HEK293T (cell line): ENCODE measurements at regions not wholly inside any gene's neighbourhood (a gene's known extent, or its start where the extent isn't known, plus 50 kb on each side); places are given as distances from the start of the nearest gene placed in this dataset.

Experiments used
- CTCF ChIA-PET: fragments of 350-600 bp; formaldehyde crosslinking; extraction: SDS; loops from one replicate; lab custom pipeline; 2021; ENCODE audit warnings: antibody characterized with exemption, inconsistent platforms; lab: Yijun Ruan, JAX
- POLR2A ChIA-PET: fragments of 350-600 bp; formaldehyde crosslinking; extraction: SDS; loops from one replicate; lab custom pipeline; 2020; ENCODE audit warnings: antibody characterized with exemption, inconsistent platforms; lab: Yijun Ruan, JAX
- DNase-seq: peaks from one replicate; pipeline ENCODE4 v3.0.0; 2012; ENCODE audit warnings: mixed read lengths; ENCODE audit errors: extremely low spot score
- ARNT ChIP-seq: fragments of 450-650 bp; IDR thresholded peaks from 2 replicates; pipeline ENCODE4 v1.6.1; 2017; ENCODE audit warnings: mild to moderate bottlenecking
- BHLHE40 ChIP-seq: fragments of 450-650 bp; IDR thresholded peaks from 2 replicates; pipeline ENCODE4 v1.6.1; 2016; ENCODE audit warnings: mild to moderate bottlenecking, moderate library complexity, borderline replicate concordance
- CTBP1 ChIP-seq: fragments of 450-650 bp; IDR thresholded peaks from 2 replicates; pipeline ENCODE4 v1.6.1; 2016; ENCODE audit warnings: borderline replicate concordance
- ELF4 ChIP-seq: fragments of 450-650 bp; IDR thresholded peaks from 2 replicates; pipeline ENCODE4 v1.6.1; 2017; ENCODE audit warnings: antibody characterized with exemption
- FOXA1 ChIP-seq: fragments of 450-650 bp; IDR thresholded peaks from 2 replicates; pipeline ENCODE4 v1.6.1; 2016; ENCODE audit warnings: mild to moderate bottlenecking
- FOXK2 ChIP-seq: fragments of 450-650 bp; IDR thresholded peaks from 2 replicates; pipeline ENCODE4 v1.6.1; 2016; ENCODE audit warnings: mild to moderate bottlenecking
- FOXM1 ChIP-seq: fragments of 450-650 bp; IDR thresholded peaks from 2 replicates; pipeline ENCODE4 v1.6.1; 2017; ENCODE audit warnings: mild to moderate bottlenecking, borderline replicate concordance
- HDGF ChIP-seq: fragments of 450-650 bp; IDR thresholded peaks from 2 replicates; pipeline ENCODE4 v1.6.1; 2017; ENCODE audit warnings: antibody characterized with exemption, borderline replicate concordance
- L3MBTL2 ChIP-seq: fragments of 450-650 bp; conservative IDR thresholded peaks from 2 replicates; pipeline ENCODE4 v1.6.1; 2016; ENCODE audit warnings: mild to moderate bottlenecking
- LEF1 ChIP-seq: fragments of 450-650 bp; IDR thresholded peaks from 2 replicates; pipeline ENCODE4 v1.6.1; 2017; ENCODE audit warnings: mild to moderate bottlenecking, borderline replicate concordance
- NFRKB ChIP-seq: fragments of 450-650 bp; IDR thresholded peaks from 2 replicates; pipeline ENCODE4 v1.6.1; 2016; ENCODE audit warnings: mild to moderate bottlenecking, moderate library complexity
- SP1 ChIP-seq: fragments of 450-650 bp; IDR thresholded peaks from 2 replicates; pipeline ENCODE4 v1.6.1; 2017
- SUZ12 ChIP-seq: fragments of 450-650 bp; IDR thresholded peaks from 2 replicates; pipeline ENCODE4 v1.6.1; 2016; ENCODE audit warnings: mild to moderate bottlenecking
- TARDBP ChIP-seq: fragments of 450-650 bp; IDR thresholded peaks from 2 replicates; pipeline ENCODE4 v1.6.1; 2016
- ZNF384 ChIP-seq: fragments of 450-650 bp; IDR thresholded peaks from 2 replicates; pipeline ENCODE4 v1.6.1; 2016
- TF ChIP-seq, protein P1 (sequence below): fragments of 450-650 bp; IDR thresholded peaks from 2 replicates; pipeline ENCODE4 v1.6.1; 2016

- DNase-seq = no peak
- POLR2A ChIA-PET = no interaction called here
- TF ChIP-seq SP1 (no peak), HDGF (no peak), FOXM1 (no peak), FOXA1 (no peak), BHLHE40 (no peak), FOXK2 (no peak), ELF4 (no peak), TARDBP (no peak), ZNF384 (no peak), CTBP1 (no peak), ARNT (no peak), L3MBTL2 (no peak), NFRKB (no peak), LEF1 (no peak), SUZ12 (no peak)
- TF ChIP-seq, protein P1, sequence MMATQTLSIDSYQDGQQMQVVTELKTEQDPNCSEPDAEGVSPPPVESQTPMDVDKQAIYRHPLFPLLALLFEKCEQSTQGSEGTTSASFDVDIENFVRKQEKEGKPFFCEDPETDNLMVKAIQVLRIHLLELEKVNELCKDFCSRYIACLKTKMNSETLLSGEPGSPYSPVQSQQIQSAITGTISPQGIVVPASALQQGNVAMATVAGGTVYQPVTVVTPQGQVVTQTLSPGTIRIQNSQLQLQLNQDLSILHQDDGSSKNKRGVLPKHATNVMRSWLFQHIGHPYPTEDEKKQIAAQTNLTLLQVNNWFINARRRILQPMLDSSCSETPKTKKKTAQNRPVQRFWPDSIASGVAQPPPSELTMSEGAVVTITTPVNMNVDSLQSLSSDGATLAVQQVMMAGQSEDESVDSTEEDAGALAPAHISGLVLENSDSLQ = no peak
- CTCF ChIA-PET = no interaction called here
These were observed 76.1 kb upstream of the ANKEF1 start for GRCh38 chr20:9958693-9959092.

DNA sequence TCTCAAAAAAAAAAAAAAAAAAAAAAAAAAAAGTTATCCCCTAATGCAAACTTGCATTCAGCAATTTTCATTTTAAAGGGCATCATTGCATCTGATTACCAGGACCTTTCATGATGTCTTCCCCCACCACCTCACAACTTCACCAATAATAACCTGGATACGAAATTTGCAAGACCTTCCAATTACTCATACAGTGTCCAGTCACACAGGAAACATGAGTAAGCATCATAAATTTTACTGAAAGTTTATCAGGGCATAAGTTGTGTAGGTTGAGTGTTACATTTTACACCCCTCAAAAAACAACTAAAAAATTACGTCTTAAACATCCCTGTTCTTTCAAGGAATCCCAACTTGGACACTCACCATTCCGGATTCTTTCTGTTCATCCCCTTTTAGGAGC lies 79.1 kb upstream of the ANKEF1 start:
- no peak for DNase-seq
- ChIA-PET POLR2A (no interaction called here), CTCF (interaction anchor here (0.8 kb wide), 1 partner anchor 10 kb away, joined by 3 read pairs; no protein-coding TSS in a partner anchor)
- TF ChIP-seq ARNT (no peak), NFRKB (no peak)

GRCh38 chr20:9949563-9949962 lies 85.2 kb upstream of the ANKEF1 start:
- POLR2A ChIA-PET = no interaction called here
- DNase-seq = no peak
- TF ChIP-seq SUZ12 = no peak
- CTCF ChIA-PET = no interaction called here

GRCh38 chr20:9945408-9945807 lies 89.4 kb upstream of the ANKEF1 start:
- POLR2A ChIA-PET = no interaction called here
- no peak for DNase-seq
- TF ChIP-seq SUZ12 (no peak), SP1 (no peak), LEF1 (no peak), ZNF384 (no peak), FOXM1 (no peak), FOXK2 (no peak), CTBP1 (no peak), BHLHE40 (no peak)
- TF ChIP-seq, protein P1 = no peak
- CTCF ChIA-PET = interaction anchor here (1.1 kb wide), 1 partner anchor 11 kb away, joined by 3 read pairs; no protein-coding TSS in a partner anchor

DNA sequence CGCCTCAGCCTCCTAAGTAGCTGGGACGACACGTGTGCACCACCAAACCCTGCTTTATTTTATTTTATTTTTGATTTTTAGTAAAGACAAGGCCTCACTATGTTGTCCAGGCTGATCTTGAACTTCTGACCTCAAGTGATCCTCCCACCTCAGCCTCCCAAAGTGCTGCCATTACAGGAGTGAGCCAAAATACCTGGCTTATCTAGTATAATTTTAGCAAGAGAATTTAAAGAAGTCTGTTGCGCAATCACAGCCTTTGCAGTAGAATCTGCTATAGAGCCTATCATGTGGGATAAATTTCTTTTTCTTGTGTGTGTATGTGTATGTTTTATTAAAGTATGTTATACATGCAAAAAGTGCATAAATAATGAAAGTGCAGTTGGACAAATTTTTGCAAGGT lies 92.1 kb upstream of the ANKEF1 start:
- CTCF ChIA-PET = no interaction called here
- TF ChIP-seq FOXM1 = no peak
- TF ChIP-seq, protein P1 = no peak
- TF ChIP-seq NFRKB = no peak
- no peak for TF ChIP-seq BHLHE40
- TF ChIP-seq LEF1 = no peak
- TF ChIP-seq SUZ12 = no peak
- TF ChIP-seq FOXK2 = no peak
- TF ChIP-seq CTBP1 = no peak
- POLR2A ChIA-PET = no interaction called here
- no peak for DNase-seq

GRCh38 chr20:9940329-9940728 lies 94.5 kb upstream of the ANKEF1 start:
- no peak for DNase-seq
- no peak for TF ChIP-seq SP1
- no peak for TF ChIP-seq TARDBP
- no peak for TF ChIP-seq FOXK2
- TF ChIP-seq FOXM1 = no peak
- no peak for TF ChIP-seq CTBP1
- no peak for TF ChIP-seq HDGF
- no peak for TF ChIP-seq ZNF384
- CTCF ChIA-PET = no interaction called here
- POLR2A ChIA-PET = interaction anchor here (0.6 kb wide), 2 partner anchors 9 to 1182 kb away, joined by 3 read pairs; no protein-coding TSS in a partner anchor

GRCh38 chr20:9939231-9939630 lies 95.6 kb upstream of the ANKEF1 start:
- CTCF ChIA-PET = no interaction called here
- DNase-seq = no peak

DNA sequence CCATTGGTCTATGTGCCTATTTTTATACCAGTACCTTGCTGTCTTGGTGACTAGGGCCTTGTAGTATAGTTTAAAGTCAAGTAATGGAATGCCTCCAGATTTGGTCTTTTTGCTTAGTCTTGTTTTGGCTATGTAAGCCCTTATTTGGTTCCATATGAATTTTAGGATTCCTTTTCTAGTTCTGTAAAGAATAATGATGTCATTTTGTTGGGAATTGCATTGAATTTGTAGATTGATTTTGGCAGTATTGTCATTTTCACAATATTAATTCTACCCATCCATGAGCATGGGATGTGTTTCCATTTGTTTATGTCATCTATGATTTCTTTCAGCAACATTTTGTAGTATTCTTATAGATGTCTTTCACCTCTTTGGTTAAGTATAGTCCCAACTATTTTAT lies 96.4 kb upstream of the PAK5 start:
- CTCF ChIA-PET = no interaction called here
- TF ChIP-seq L3MBTL2 (no peak), NFRKB (no peak), FOXA1 (no peak), SP1 (no peak), LEF1 (no peak), ARNT (no peak), FOXK2 (no peak), SUZ12 (no peak), ZNF384 (no peak), CTBP1 (no peak), TARDBP (no peak), HDGF (no peak), ELF4 (no peak), BHLHE40 (no peak), FOXM1 (no peak)
- TF ChIP-seq, protein P1 = no peak
- POLR2A ChIA-PET = no interaction called here
- no peak for DNase-seq

More at GRCh38 chr20:9939231-9939630, 95.6 kb upstream of the ANKEF1 start:
- POLR2A ChIA-PET = no interaction called here
- TF ChIP-seq FOXM1 = no peak
- TF ChIP-seq NFRKB = no peak
- no peak for TF ChIP-seq CTBP1
